HEK293T (cell line): ENCODE measurements at regions not wholly inside any gene's neighbourhood (a gene's known extent, or its start where the extent isn't known, plus 50 kb on each side); places are given as distances from the start of the nearest gene placed in this dataset.

Experiments used
- ELF4 ChIP-seq: fragments of 450-650 bp; IDR thresholded peaks from 2 replicates; pipeline ENCODE4 v1.6.1; 2017; ENCODE audit warnings: antibody characterized with exemption
- FOXM1 ChIP-seq: fragments of 450-650 bp; IDR thresholded peaks from 2 replicates; pipeline ENCODE4 v1.6.1; 2017; ENCODE audit warnings: mild to moderate bottlenecking, borderline replicate concordance
- NFRKB ChIP-seq: fragments of 450-650 bp; IDR thresholded peaks from 2 replicates; pipeline ENCODE4 v1.6.1; 2016; ENCODE audit warnings: mild to moderate bottlenecking, moderate library complexity

DNA sequence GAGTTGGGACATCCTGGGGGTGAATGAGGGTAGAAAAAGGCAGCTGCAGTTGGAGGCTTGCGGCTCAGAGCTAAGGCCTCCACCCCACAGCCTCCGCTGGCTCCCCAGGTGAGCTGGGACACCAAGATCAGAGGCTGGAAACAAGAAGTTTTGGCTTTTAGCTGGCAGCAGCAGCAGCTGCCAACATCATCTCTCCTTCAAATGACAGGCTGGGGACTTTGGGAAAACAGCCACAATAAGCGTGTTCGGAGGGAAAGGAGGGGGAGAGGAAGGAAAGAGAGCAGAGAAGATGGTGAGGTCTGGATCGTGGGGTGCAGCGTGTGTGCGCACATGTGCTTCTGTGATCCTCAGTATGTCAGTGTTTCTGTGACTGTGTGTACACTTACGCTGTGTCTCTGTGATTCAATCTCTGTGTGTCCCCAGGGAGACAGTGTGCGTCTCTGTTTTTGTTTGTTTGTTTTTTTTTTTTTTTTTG is 62.0 kb upstream of the RASD2 start:
- TF ChIP-seq NFRKB (no peak), ELF4 (no peak), FOXM1 (no peak)
